Ishikawa (cell line): ENCODE measurements at regions not wholly inside any gene's neighbourhood (a gene's known extent, or its start where the extent isn't known, plus 50 kb on each side); places are given as distances from the start of the nearest gene placed in this dataset.

ENCODE experiments used
- CEBPB ChIP-seq: IDR thresholded peaks from 2 replicates; pipeline ENCODE4 v1.6.1; 2012
- CREB1 ChIP-seq: IDR thresholded peaks from 2 replicates; pipeline ENCODE4 v1.6.1; 2012; ENCODE audit warnings: low read depth
- EGR1 ChIP-seq: IDR thresholded peaks from 2 replicates; pipeline ENCODE4 v1.6.1; 2012
- EP300 ChIP-seq: IDR thresholded peaks from 2 replicates; pipeline ENCODE4 v1.6.1; 2012; ENCODE audit warnings: borderline replicate concordance
- FOXM1 ChIP-seq: IDR thresholded peaks from 2 replicates; pipeline ENCODE4 v1.6.1; 2012; ENCODE audit warnings: low read depth, borderline replicate concordance
- NFIC ChIP-seq: IDR thresholded peaks from 2 replicates; pipeline ENCODE4 v1.6.1; 2012
- RAD21 ChIP-seq: IDR thresholded peaks from 2 replicates; pipeline ENCODE4 v1.6.1; 2012; ENCODE audit warnings: low read depth
- REST ChIP-seq: IDR thresholded peaks from 2 replicates; pipeline ENCODE4 v1.6.1; 2012; ENCODE audit warnings: low read depth, mild to moderate bottlenecking
- TAF1 ChIP-seq: IDR thresholded peaks from 2 replicates; pipeline ENCODE4 v1.6.1; 2012; ENCODE audit warnings: low read depth, mild to moderate bottlenecking
- TCF12 ChIP-seq: IDR thresholded peaks from 2 replicates; pipeline ENCODE4 v1.6.1; 2012; ENCODE audit warnings: low read depth
- USF1 ChIP-seq: IDR thresholded peaks from 2 replicates; pipeline ENCODE4 v1.6.1; 2012
- YY1 ChIP-seq: IDR thresholded peaks from 2 replicates; pipeline ENCODE4 v1.6.1; 2012; ENCODE audit warnings: low read depth
- TF ChIP-seq, protein P1 (sequence below): IDR thresholded peaks from 2 replicates; pipeline ENCODE4 v1.6.1; 2012

GRCh38 chr3:178435575-178435974 lies 100.7 kb upstream of the KCNMB2 start:
- TF ChIP-seq RAD21 (no peak), REST (no peak), EP300 (no peak), EGR1 (no peak), TAF1 (no peak), FOXM1 (no peak), USF1 (no peak), CEBPB (no peak), TCF12 (no peak), CREB1 (no peak), YY1 (no peak), NFIC (no peak)
- TF ChIP-seq, protein P1, sequence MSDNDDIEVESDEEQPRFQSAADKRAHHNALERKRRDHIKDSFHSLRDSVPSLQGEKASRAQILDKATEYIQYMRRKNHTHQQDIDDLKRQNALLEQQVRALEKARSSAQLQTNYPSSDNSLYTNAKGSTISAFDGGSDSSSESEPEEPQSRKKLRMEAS = no peak
